H9 (cell line): ENCODE measurements at regions not wholly inside any gene's neighbourhood (a gene's known extent, or its start where the extent isn't known, plus 50 kb on each side); places are given as distances from the start of the nearest gene placed in this dataset.

Experiments used
- DNase-seq: peaks from one replicate; pipeline ENCODE4 v3.0.0-alpha.2; 2017
- H2AFZ ChIP-seq: one replicate; pipeline ENCODE4 v1.6.1; 2013; ENCODE audit warnings: mild to moderate bottlenecking, low read length, control low read depth, moderate library complexity
- H2AK5ac ChIP-seq: 2 replicates; pipeline ENCODE4 v1.6.1; 2013; ENCODE audit warnings: low read length, control low read depth, mixed read lengths; ENCODE audit not compliant: insufficient read length
- H2BK120ac ChIP-seq: one replicate; pipeline ENCODE4 v1.6.1; 2013; ENCODE audit warnings: low read depth, mild to moderate bottlenecking, low read length, control low read depth, inconsistent platforms; ENCODE audit not compliant: poor library complexity, severe bottlenecking
- H2BK12ac ChIP-seq: 2 replicates; pipeline ENCODE4 v1.6.1; 2013; ENCODE audit warnings: low read length, control low read depth, mixed read lengths, low read depth; ENCODE audit not compliant: insufficient read length
- H2BK15ac ChIP-seq: 2 replicates; pipeline ENCODE4 v1.6.1; 2013; ENCODE audit warnings: low read depth, low read length, control low read depth
- H2BK20ac ChIP-seq: one replicate; pipeline ENCODE4 v1.6.1; 2013; ENCODE audit warnings: low read depth, mild to moderate bottlenecking, low read length, control low read depth, inconsistent platforms; ENCODE audit not compliant: poor library complexity, severe bottlenecking
- H2BK5ac ChIP-seq: 2 replicates; pipeline ENCODE4 v1.6.1; 2013; ENCODE audit warnings: low read length, control low read depth, mixed read lengths; ENCODE audit not compliant: insufficient read length
- H3K14ac ChIP-seq: 2 replicates; pipeline ENCODE4 v1.6.1; 2013; ENCODE audit warnings: low read length, control low read depth; ENCODE audit not compliant: insufficient read depth
- H3K18ac ChIP-seq: 2 replicates; pipeline ENCODE4 v1.6.1; 2013; ENCODE audit warnings: low read depth, mild to moderate bottlenecking, mixed read lengths, low read length, control low read depth; ENCODE audit not compliant: insufficient read length
- H3K23ac ChIP-seq: 2 replicates; pipeline ENCODE4 v1.6.1; 2013; ENCODE audit warnings: low read length, control low read depth, mixed read lengths, low read depth; ENCODE audit not compliant: insufficient read length
- H3K23me2 ChIP-seq: 2 replicates; pipeline ENCODE4 v1.6.1; 2013; ENCODE audit warnings: low read depth, mild to moderate bottlenecking, mixed read lengths, low read length, control low read depth; ENCODE audit not compliant: insufficient read length, poor library complexity, severe bottlenecking
- H3K27ac ChIP-seq: 2 replicates; pipeline ENCODE4 v1.5.1; 2013; ENCODE audit warnings: low read length, control low read depth, mixed read lengths, low read depth; ENCODE audit not compliant: insufficient read length
- H3K27me3 ChIP-seq: 2 replicates; pipeline ENCODE4 v1.6.1; 2013; ENCODE audit warnings: low read length, control low read depth, inconsistent platforms; ENCODE audit not compliant: insufficient read depth
- H3K4ac ChIP-seq: 2 replicates; pipeline ENCODE4 v1.6.1; 2013; ENCODE audit warnings: low read depth, mild to moderate bottlenecking, control low read depth, inconsistent platforms, low read length, moderate library complexity
- H3K4me1 ChIP-seq: 2 replicates; pipeline ENCODE4 v1.6.1; 2013; ENCODE audit warnings: low read length, control low read depth, inconsistent platforms; ENCODE audit not compliant: insufficient read depth
- H3K4me2 ChIP-seq: 2 replicates; pipeline ENCODE4 v1.6.1; 2013; ENCODE audit warnings: low read length, control low read depth, mixed read lengths; ENCODE audit not compliant: insufficient read length, insufficient read depth
- H3K56ac ChIP-seq: 2 replicates; pipeline ENCODE4 v1.6.1; 2013; ENCODE audit warnings: low read depth, mild to moderate bottlenecking, mixed read lengths, low read length, control low read depth; ENCODE audit not compliant: insufficient read length
- H3K79me1 ChIP-seq: 2 replicates; pipeline ENCODE4 v1.6.1; 2013; ENCODE audit warnings: low read depth, mild to moderate bottlenecking, moderate library complexity, low read length, control low read depth, inconsistent platforms; ENCODE audit not compliant: insufficient read depth, poor library complexity, severe bottlenecking
- H3K79me2 ChIP-seq: 2 replicates; pipeline ENCODE4 v1.6.1; 2013; ENCODE audit warnings: low read length, control low read depth, inconsistent platforms; ENCODE audit not compliant: insufficient read depth
- H3K9ac ChIP-seq: 2 replicates; pipeline ENCODE4 v1.6.1; 2013; ENCODE audit warnings: low read length, control low read depth, mixed read lengths; ENCODE audit not compliant: insufficient read length; ENCODE audit errors: extremely low read depth
- H3K9me3 ChIP-seq: one replicate; pipeline ENCODE4 v1.6.1; 2013; ENCODE audit warnings: low read depth, low read length, inconsistent platforms; ENCODE audit not compliant: control insufficient read depth
- H3T11ph ChIP-seq: one replicate; pipeline ENCODE4 v1.6.1; 2013; ENCODE audit warnings: mild to moderate bottlenecking, low read length, control low read depth, inconsistent platforms
- H4K20me1 ChIP-seq: one replicate; pipeline ENCODE4 v1.6.1; 2013; ENCODE audit not compliant: control insufficient read depth, insufficient read length, insufficient read depth
- H4K5ac ChIP-seq: 2 replicates; pipeline ENCODE4 v1.6.1; 2013; ENCODE audit warnings: low read depth, mild to moderate bottlenecking, mixed read lengths, low read length, control low read depth; ENCODE audit not compliant: insufficient read length
- H4K8ac ChIP-seq: replicated peaks from 2 replicates; pipeline ENCODE4 v1.6.1; 2013; ENCODE audit warnings: low read length, control low read depth, mixed read lengths, low read depth; ENCODE audit not compliant: insufficient read length
- H4K91ac ChIP-seq: 2 replicates; pipeline ENCODE4 v1.6.1; 2013; ENCODE audit warnings: low read depth, mild to moderate bottlenecking, moderate library complexity, mixed read lengths, low read length, control low read depth; ENCODE audit not compliant: insufficient read length
- H3K27ac Mint-ChIP-seq, 3 experiments: 2 replicates in 2 of 3; 3 replicates in 1 of 3; pipeline ENCODE4 v1.8.0; 2020 to 2021; ENCODE audit warnings: mixed read lengths in 3 of 3, mild to moderate bottlenecking in 1 of 3, moderate library complexity in 1 of 3
- H3K27me3 Mint-ChIP-seq: 2 replicates; pipeline ENCODE4 v1.8.0; 2021; ENCODE audit warnings: low read depth, mild to moderate bottlenecking, moderate library complexity, mixed read lengths
- H3K36me3 Mint-ChIP-seq, 3 experiments: 2 replicates in 2 of 3; 3 replicates in 1 of 3; pipeline ENCODE4 v1.8.0; 2020 to 2021; ENCODE audit warnings: low read depth in 3 of 3, mixed read lengths in 3 of 3; ENCODE audit not compliant: insufficient read depth in 1 of 3
- H3K4me1 Mint-ChIP-seq, 2 experiments: 2 replicates each; pipeline ENCODE4 v1.8.0; 2020; ENCODE audit warnings: mixed read lengths in 2 of 2
- H3K4me3 Mint-ChIP-seq, 2 experiments: 2 replicates in 1 of 2; 3 replicates in 1 of 2; pipeline ENCODE4 v1.8.0; 2020 to 2021; ENCODE audit warnings: mild to moderate bottlenecking in 2 of 2, mixed read lengths in 2 of 2, moderate library complexity in 1 of 2
- H3K9me3 Mint-ChIP-seq, 2 experiments: 2 replicates in 1 of 2; 3 replicates in 1 of 2; pipeline ENCODE4 v1.8.0; 2020; ENCODE audit warnings: mild to moderate bottlenecking in 2 of 2, mixed read lengths in 2 of 2, moderate library complexity in 1 of 2
- CTCF ChIP-seq: fragments of 200-600 bp; sonication (generic); conservative IDR thresholded peaks from 3 replicates; pipeline ENCODE4 v1.8.0; 2021; ENCODE audit warnings: antibody characterized with exemption, mild to moderate bottlenecking
- WGBS: extraction: QIAGEN DNeasy Blood & Tissue Kit; methylation state at CpG from one replicate; pipeline ENCODE4 v1.1.7; 2013; ENCODE audit warnings: missing lambda C conversion rate, low lambda C conversion rate, mixed read lengths; ENCODE audit not compliant: insufficient read length; ENCODE audit errors: extremely low coverage; 5-methylcytosine and 5-hydroxymethylcytosine counted together

- peaks cover 2 to 18% (median 2%) of the 10 kb centered on the region in 3 experiments; a peak in 5 of 7 replicates for H3K36me3 Mint-ChIP-seq
- Histone ChIP-seq H3K4me1 (peaks cover 2% of the 10 kb centered on the region; the same call in 1 of the 2 replicates), H2AK5ac (no peak overlapping the region), H2BK15ac (no peak overlapping the region), H3K4ac (no peak overlapping the region), H4K20me1 (no peaks in the 10 kb centered on the region), H3K27ac (no peak overlapping the region), H3K79me1 (no peaks in the 10 kb centered on the region), H2BK12ac (no peak overlapping the region), H3T11ph (no peak overlapping the region), H3K4me2 (no peak overlapping the region), H3K18ac (no peak overlapping the region), H4K5ac (no peak overlapping the region), H3K9ac (no peak overlapping the region), H2BK5ac (no peak overlapping the region), H3K79me2 (no peaks in the 10 kb centered on the region), H3K9me3 (no peaks in the 10 kb centered on the region), H2AFZ (no peak overlapping the region), H2BK120ac (no peak overlapping the region), H2BK20ac (no peak overlapping the region), H3K23ac (no peak overlapping the region), H4K91ac (no peak overlapping the region), H4K8ac (no peak overlapping the region), H3K23me2 (no peaks in the 10 kb centered on the region), H3K14ac (no peak overlapping the region), H3K56ac (no peak overlapping the region), H3K27me3 (no peaks in the 10 kb centered on the region)
- H3K4me1 Mint-ChIP-seq: peaks cover 25 to 31% of the 10 kb centered on the region in 2 experiments
- no peaks in the 10 kb centered on the region for H3K27me3 Mint-ChIP-seq
- H3K9me3 Mint-ChIP-seq: peaks cover 7 to 9% of the 10 kb centered on the region in 2 experiments; a peak in 4 of 5 replicates
- TF ChIP-seq CTCF: no peak
- WGBS: no CpG with 5 or more reads among the region's 5 CpGs
- H3K27ac Mint-ChIP-seq: peak overlapping the region in 2 of 3 experiments; percentile 35 to 62; a peak in 3 of 7 replicates
- H3K4me3 Mint-ChIP-seq: no peak overlapping the region
- DNase-seq: no peak
Measured at GRCh38 chr13:55937180-55937579, 1203.5 kb upstream of the PRR20A start.
